ENCODE measurements at regions not wholly inside any gene's neighbourhood (a gene's known extent, or its start where the extent isn't known, plus 50 kb on each side); places are given as distances from the start of the nearest gene placed in this dataset.
A peak's percentile ranks its signal among the peaks of the same experiment; 100 is the strongest.

DNA sequence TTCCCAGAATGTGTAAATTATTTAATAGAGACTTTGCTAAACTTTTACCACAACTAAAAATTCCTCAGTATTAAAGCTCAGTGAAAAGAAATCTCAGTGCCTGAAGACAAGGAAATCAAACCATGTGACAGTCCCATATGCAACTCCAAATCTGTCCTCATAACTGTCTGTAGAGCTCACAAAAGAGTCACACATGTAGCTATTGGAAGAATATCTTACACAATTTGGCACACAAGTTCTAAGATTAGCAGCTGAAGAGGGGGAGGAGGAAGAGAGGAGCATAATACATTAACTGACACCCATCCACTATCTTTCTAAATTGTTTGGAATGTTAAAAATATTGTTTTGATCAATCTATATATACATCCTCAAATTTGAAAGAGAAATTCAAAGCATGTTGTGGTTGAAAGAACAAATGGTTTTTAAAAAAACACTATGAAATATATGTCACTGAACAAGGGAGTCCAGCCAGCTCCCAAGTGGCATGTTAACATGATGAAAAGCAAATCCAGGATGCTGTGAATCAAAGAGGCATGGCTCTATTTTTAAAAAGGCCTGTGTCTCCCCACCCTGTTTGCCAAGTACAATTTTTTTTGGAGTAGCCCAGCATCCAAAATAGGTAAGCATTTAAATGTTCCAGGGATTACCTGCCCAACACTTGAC is 126.3 kb upstream of the NANOGP8 start:
- H3K27ac Mint-ChIP-seq (ENCODE audit: unreplicated experiment) = no peak overlapping the region
- TF ChIP-seq, protein P1, sequence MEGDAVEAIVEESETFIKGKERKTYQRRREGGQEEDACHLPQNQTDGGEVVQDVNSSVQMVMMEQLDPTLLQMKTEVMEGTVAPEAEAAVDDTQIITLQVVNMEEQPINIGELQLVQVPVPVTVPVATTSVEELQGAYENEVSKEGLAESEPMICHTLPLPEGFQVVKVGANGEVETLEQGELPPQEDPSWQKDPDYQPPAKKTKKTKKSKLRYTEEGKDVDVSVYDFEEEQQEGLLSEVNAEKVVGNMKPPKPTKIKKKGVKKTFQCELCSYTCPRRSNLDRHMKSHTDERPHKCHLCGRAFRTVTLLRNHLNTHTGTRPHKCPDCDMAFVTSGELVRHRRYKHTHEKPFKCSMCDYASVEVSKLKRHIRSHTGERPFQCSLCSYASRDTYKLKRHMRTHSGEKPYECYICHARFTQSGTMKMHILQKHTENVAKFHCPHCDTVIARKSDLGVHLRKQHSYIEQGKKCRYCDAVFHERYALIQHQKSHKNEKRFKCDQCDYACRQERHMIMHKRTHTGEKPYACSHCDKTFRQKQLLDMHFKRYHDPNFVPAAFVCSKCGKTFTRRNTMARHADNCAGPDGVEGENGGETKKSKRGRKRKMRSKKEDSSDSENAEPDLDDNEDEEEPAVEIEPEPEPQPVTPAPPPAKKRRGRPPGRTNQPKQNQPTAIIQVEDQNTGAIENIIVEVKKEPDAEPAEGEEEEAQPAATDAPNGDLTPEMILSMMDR (IDR thresholded peaks at IDR 0.05) = no peak

DNA sequence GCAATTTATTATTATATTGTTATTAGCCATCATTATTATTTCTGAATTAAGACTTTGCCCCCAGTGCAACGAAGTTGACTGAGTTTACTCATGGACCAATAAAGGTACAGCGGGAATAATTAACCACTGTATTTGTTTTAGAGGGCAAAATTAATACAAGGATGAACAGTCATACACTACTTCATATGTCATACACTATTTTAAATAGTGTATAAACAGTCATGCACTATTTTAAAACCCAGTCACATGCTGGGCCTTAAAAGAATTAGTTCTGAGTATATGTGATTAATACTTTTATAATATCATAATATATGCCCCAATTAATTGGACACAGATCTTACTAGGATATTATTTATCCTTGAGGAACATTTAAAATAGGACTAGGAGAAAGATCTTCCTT is 125.3 kb upstream of the NANOGP8 start:
- Mint-ChIP-seq H3K27me3 (ENCODE audit: low read depth) (no peaks in the 10 kb centered on the region), H3K27ac (ENCODE audit: unreplicated experiment) (no peak overlapping the region), H3K4me3 (ENCODE audit: unreplicated experiment) (no peak overlapping the region), H3K36me3 (ENCODE audit: low read depth) (no peaks in the 10 kb centered on the region), H3K9me3 (ENCODE audit: low read depth) (no peaks in the 10 kb centered on the region), H3K4me1 (ENCODE audit: low read depth) (no peaks in the 10 kb centered on the region)
- TF ChIP-seq, protein P1 (IDR thresholded peaks at IDR 0.05) = no peak
- no peak for DNase-seq (ENCODE audit: low spot score)

More for the DNA sequence above, 126.3 kb upstream of the NANOGP8 start:
- H3K4me3 Mint-ChIP-seq (ENCODE audit: unreplicated experiment) = no peak overlapping the region
- no peaks in the 10 kb centered on the region for H3K36me3 Mint-ChIP-seq (ENCODE audit: low read depth)
- H3K9me3 Mint-ChIP-seq (ENCODE audit: low read depth) = no peaks in the 10 kb centered on the region
- no peaks in the 10 kb centered on the region for H3K27me3 Mint-ChIP-seq (ENCODE audit: low read depth)
- no peaks in the 10 kb centered on the region for H3K4me1 Mint-ChIP-seq (ENCODE audit: low read depth)
- DNase-seq (ENCODE audit: low spot score) = no peak

DNA sequence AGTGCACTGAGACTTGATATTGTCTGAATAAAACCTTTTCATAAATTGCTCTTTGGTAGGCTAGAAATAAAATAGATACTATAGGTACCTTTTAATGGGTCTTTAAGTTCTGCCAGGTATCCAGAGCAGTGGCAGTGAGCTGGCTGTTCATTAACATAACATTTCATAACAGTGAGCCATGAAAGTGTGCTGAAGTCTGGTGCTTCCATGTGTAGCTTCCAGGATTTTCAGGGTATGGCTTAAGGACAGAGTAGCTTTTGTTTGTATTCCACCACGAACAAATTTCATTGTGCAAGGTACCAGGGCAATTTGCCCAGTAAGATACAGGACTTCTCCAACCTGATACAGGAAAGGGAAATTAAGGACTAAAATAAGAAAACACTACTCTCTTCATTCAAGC is 124.7 kb upstream of the NANOGP8 start:
- Mint-ChIP-seq H3K9me3 (ENCODE audit: low read depth) (no peaks in the 10 kb centered on the region), H3K27me3 (ENCODE audit: low read depth) (no peaks in the 10 kb centered on the region), H3K36me3 (ENCODE audit: low read depth) (no peaks in the 10 kb centered on the region), H3K4me3 (ENCODE audit: unreplicated experiment) (no peak overlapping the region), H3K27ac (ENCODE audit: unreplicated experiment) (no peak overlapping the region), H3K4me1 (ENCODE audit: low read depth) (no peaks in the 10 kb centered on the region)
- DNase-seq (ENCODE audit: low spot score) = no peak
- TF ChIP-seq, protein P1 (IDR thresholded peaks at IDR 0.05) = no peak

GRCh38 chr15:35208353-35208752 is 123.3 kb upstream of the NANOGP8 start:
- Mint-ChIP-seq H3K36me3 (ENCODE audit: low read depth) (no peaks in the 10 kb centered on the region), H3K9me3 (ENCODE audit: low read depth) (no peaks in the 10 kb centered on the region), H3K4me3 (ENCODE audit: unreplicated experiment) (no peak overlapping the region), H3K4me1 (ENCODE audit: low read depth) (no peaks in the 10 kb centered on the region), H3K27me3 (ENCODE audit: low read depth) (no peaks in the 10 kb centered on the region), H3K27ac (ENCODE audit: unreplicated experiment) (no peak overlapping the region)
- DNase-seq (ENCODE audit: low spot score) = no peak
- TF ChIP-seq, protein P1 (IDR thresholded peaks at IDR 0.05) = no peak

- Mint-ChIP-seq H3K4me3 (ENCODE audit: unreplicated experiment) (no peak overlapping the region), H3K4me1 (ENCODE audit: low read depth) (no peaks in the 10 kb centered on the region), H3K9me3 (ENCODE audit: low read depth) (no peaks in the 10 kb centered on the region), H3K36me3 (ENCODE audit: low read depth) (no peaks in the 10 kb centered on the region), H3K27me3 (ENCODE audit: low read depth) (no peaks in the 10 kb centered on the region), H3K27ac (ENCODE audit: unreplicated experiment) (no peak overlapping the region)
- TF ChIP-seq, protein P1 (IDR thresholded peaks at IDR 0.05) = peak; percentile 56
- DNase-seq (ENCODE audit: low spot score) = no peak
These were observed 121.1 kb upstream of the NANOGP8 start for GRCh38 chr15:35206060-35206675.
